Activated CD4-positive, alpha-beta T cell treated with anti-CD3 and anti-CD28 coated beads, Interleukin-2, amount 50 U/mL, for 4 hours (primary cell): ENCODE measurements at regions not wholly inside any gene's neighbourhood (a gene's known extent, or its start where the extent isn't known, plus 50 kb on each side); places are given as distances from the start of the nearest gene placed in this dataset.

Source experiments
- DNase-seq, 2 experiments: peaks; one replicate each; pipeline ENCODE4 v3.0.0-alpha.2; 2020

- no peak for DNase-seq
Observed at GRCh38 chr1:58914925-58915324, 131.1 kb upstream of the JUN start.

GRCh38 chr1:58917436-58917835 lies 133.6 kb upstream of the JUN start:
- no peak for DNase-seq

- no peak for DNase-seq
Observed at GRCh38 chr1:58919226-58919958, 135.5 kb upstream of the JUN start.

- DNase-seq = no peak
Observed at GRCh38 chr1:58919959-58920321, 136.1 kb upstream of the JUN start.

GRCh38 chr1:58921342-58921741 lies 137.5 kb upstream of the JUN start:
- DNase-seq = no peak

GRCh38 chr1:58921751-58922150 lies 137.9 kb upstream of the JUN start:
- no peak for DNase-seq

- no peak for DNase-seq
Observed at GRCh38 chr1:58922302-58923089, 138.6 kb upstream of the JUN start.

- no peak for DNase-seq
Observed at GRCh38 chr1:58923090-58923470, 139.2 kb upstream of the JUN start.

GRCh38 chr1:58924016-58924565 lies 140.2 kb upstream of the JUN start:
- DNase-seq = no peak

GRCh38 chr1:58924821-58925220 lies 141.0 kb upstream of the JUN start:
- no peak for DNase-seq

- DNase-seq = no peak
Observed at GRCh38 chr1:58925247-58925646, 141.4 kb upstream of the JUN start.

GRCh38 chr1:58926152-58926551 lies 142.3 kb upstream of the JUN start:
- DNase-seq = no peak

GRCh38 chr1:58927041-58927721 lies 143.3 kb upstream of the JUN start:
- DNase-seq = no peak

GRCh38 chr1:58927722-58928085 lies 143.9 kb upstream of the JUN start:
- no peak for DNase-seq

- DNase-seq = no peak
Observed at GRCh38 chr1:58928514-58928913, 144.7 kb upstream of the JUN start.

GRCh38 chr1:58929671-58930325 lies 146.0 kb upstream of the JUN start:
- DNase-seq = peak; percentile 89 to 91

GRCh38 chr1:58931024-58931423 lies 147.2 kb upstream of the JUN start:
- no peak for DNase-seq

GRCh38 chr1:58931756-58932155 lies 147.9 kb upstream of the JUN start:
- no peak for DNase-seq

GRCh38 chr1:58932859-58933598 lies 149.2 kb upstream of the JUN start:
- no peak for DNase-seq

- no peak for DNase-seq
Observed at GRCh38 chr1:58933599-58933926, 149.7 kb upstream of the JUN start.

GRCh38 chr1:58934706-58935105 lies 150.9 kb upstream of the JUN start:
- DNase-seq = no peak

- no peak for DNase-seq
Observed at GRCh38 chr1:58936973-58937372, 153.1 kb upstream of the JUN start.

- no peak for DNase-seq
Observed at GRCh38 chr1:58939146-58939545, 155.3 kb upstream of the JUN start.
